ENCODE measurements at regions not wholly inside any gene's neighbourhood (a gene's known extent, or its start where the extent isn't known, plus 50 kb on each side); places are given as distances from the start of the nearest gene placed in this dataset.

DNA sequence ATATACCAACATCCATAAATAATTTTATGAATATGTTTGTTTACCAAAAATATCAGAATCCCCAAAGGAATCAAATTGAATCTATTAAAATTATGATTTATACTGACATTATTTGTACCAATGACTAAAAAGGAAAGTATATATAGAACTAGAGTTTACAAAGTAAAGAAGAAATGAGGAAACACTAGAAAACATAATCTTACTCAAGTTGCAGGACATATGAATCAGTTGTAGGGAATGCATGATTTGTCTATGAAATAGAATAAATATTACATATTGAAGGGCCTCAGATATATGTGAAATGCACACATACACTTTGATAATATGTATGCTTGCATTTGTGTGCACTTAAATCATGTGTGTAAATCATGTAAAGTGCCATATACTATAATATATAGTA, 1466.4 kb downstream of the EFNB2 start (continued):
- TF ChIP-seq EGR1 (IDR thresholded peaks at IDR 0.05; ENCODE audit: low read depth) (no peak), CEBPB (IDR thresholded peaks at IDR 0.05; ENCODE audit: low read depth) (no peak), ZNF274 (IDR thresholded peaks at IDR 0.05; ENCODE audit: low read depth, low read length) (no peak), EZH2 (IDR thresholded peaks at IDR 0.05) (no peak)
- TF ChIP-seq, protein P1, sequence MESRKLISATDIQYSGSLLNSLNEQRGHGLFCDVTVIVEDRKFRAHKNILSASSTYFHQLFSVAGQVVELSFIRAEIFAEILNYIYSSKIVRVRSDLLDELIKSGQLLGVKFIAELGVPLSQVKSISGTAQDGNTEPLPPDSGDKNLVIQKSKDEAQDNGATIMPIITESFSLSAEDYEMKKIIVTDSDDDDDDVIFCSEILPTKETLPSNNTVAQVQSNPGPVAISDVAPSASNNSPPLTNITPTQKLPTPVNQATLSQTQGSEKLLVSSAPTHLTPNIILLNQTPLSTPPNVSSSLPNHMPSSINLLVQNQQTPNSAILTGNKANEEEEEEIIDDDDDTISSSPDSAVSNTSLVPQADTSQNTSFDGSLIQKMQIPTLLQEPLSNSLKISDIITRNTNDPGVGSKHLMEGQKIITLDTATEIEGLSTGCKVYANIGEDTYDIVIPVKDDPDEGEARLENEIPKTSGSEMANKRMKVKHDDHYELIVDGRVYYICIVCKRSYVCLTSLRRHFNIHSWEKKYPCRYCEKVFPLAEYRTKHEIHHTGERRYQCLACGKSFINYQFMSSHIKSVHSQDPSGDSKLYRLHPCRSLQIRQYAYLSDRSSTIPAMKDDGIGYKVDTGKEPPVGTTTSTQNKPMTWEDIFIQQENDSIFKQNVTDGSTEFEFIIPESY (IDR thresholded peaks at IDR 0.05; ENCODE audit: extremely low read depth, insufficient replicate concordance, low read length), result no peak

DNA sequence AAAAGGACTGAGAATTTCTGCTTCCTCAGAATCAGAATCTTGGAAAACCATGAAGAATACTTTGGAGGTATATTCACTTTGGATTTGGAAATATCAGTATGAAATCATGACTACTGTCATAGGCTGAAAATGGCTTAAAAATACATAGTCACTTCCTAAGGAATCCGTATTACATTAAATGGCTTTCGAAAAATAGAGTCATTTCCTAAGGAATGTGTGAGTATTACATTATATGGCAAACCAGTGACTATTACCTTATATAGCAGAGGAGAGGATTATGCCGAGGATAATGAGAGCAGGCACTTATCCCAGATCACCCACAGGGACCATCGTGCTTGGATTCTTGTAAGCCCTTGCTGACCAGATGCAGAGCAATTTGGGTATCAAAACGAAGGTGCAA, 1471.8 kb downstream of the EFNB2 start:
- H3K9me2 ChIP-seq (ENCODE audit: insufficient read depth), result no peaks in the 10 kb centered on the region
- POLR2A ChIA-PET, result no interaction called here
- no peaks in the 10 kb centered on the region for H3K27me3 ChIP-seq (ENCODE audit: insufficient read depth, low read length)
- no peaks in the 10 kb centered on the region for H3K9me3 ChIP-seq (ENCODE audit: control insufficient read depth in 1 of 2, insufficient read depth in 1 of 2, low read depth in 1 of 2, low read length in 2 of 2)
- RAD21 ChIA-PET (ENCODE audit: low non-redundant PET in 1 of 2, low total read pairs in 2 of 2, uncharacterized antibody in 2 of 2, unreplicated experiment in 2 of 2), result no interaction called here
- H4K20me1 ChIP-seq (ENCODE audit: insufficient read depth), result no peaks in the 10 kb centered on the region
- no TSS peak for BruUV-seq (replicated peaks)
- no peak overlapping the region for H3K9ac ChIP-seq (ENCODE audit: low read length)
- DNase-seq (ENCODE audit: low read depth, low spot score), result no peak
- no peak overlapping the region for H3K4me2 ChIP-seq (ENCODE audit: low read length)
- H3K27ac ChIP-seq (ENCODE audit: low read depth, low read length), result no peak overlapping the region
- H3K36me3 ChIP-seq (ENCODE audit: control insufficient read depth in 1 of 2, insufficient read depth in 2 of 2, low read length in 2 of 2), result no peaks in the 10 kb centered on the region
- H2AFZ ChIP-seq (ENCODE audit: low read depth, low read length, poor library complexity, severe bottlenecking), result no peak overlapping the region
- no peak for ATAC-seq
- CTCF ChIA-PET, result no interaction called here
- H3K4me1 ChIP-seq (ENCODE audit: control insufficient read depth in 1 of 2, insufficient read depth in 2 of 2, low read length in 2 of 2), result no peaks in the 10 kb centered on the region
- no peaks in the 10 kb centered on the region for H3K79me2 ChIP-seq (ENCODE audit: insufficient read depth, low read length)
- H3K4me3 ChIP-seq (replicated peaks in 1 of 2; ENCODE audit: low read depth in 1 of 2, low read length in 2 of 2), result no peak overlapping the region
- intact Hi-C loops (cut with micrococcal nuclease), result no loop called here
- TF ChIP-seq EGR1 (IDR thresholded peaks at IDR 0.05; ENCODE audit: low read depth) (no peak), SP1 (IDR thresholded peaks at IDR 0.05; ENCODE audit: low read depth) (no peak), JUND (IDR thresholded peaks at IDR 0.05) (no peak), CEBPB (IDR thresholded peaks at IDR 0.05; ENCODE audit: low read depth) (no peak), EZH2 (IDR thresholded peaks at IDR 0.05) (no peak), EZH2phosphoT487 (IDR thresholded peaks at IDR 0.05; ENCODE audit: borderline replicate concordance) (no peak), FOSL1 (IDR thresholded peaks at IDR 0.05; ENCODE audit: low read depth) (no peak), SRF (IDR thresholded peaks at IDR 0.05; ENCODE audit: low read depth) (no peak), YY1 (IDR thresholded peaks at IDR 0.05; ENCODE audit: extremely low read depth, insufficient replicate concordance, low read depth, low read length) (no peak), POLR2AphosphoS5 (IDR thresholded peaks at IDR 0.05; ENCODE audit: low read depth, low read length) (no peak), ZNF274 (IDR thresholded peaks at IDR 0.05; ENCODE audit: low read depth, low read length) (no peak)
- TF ChIP-seq, protein P2, sequence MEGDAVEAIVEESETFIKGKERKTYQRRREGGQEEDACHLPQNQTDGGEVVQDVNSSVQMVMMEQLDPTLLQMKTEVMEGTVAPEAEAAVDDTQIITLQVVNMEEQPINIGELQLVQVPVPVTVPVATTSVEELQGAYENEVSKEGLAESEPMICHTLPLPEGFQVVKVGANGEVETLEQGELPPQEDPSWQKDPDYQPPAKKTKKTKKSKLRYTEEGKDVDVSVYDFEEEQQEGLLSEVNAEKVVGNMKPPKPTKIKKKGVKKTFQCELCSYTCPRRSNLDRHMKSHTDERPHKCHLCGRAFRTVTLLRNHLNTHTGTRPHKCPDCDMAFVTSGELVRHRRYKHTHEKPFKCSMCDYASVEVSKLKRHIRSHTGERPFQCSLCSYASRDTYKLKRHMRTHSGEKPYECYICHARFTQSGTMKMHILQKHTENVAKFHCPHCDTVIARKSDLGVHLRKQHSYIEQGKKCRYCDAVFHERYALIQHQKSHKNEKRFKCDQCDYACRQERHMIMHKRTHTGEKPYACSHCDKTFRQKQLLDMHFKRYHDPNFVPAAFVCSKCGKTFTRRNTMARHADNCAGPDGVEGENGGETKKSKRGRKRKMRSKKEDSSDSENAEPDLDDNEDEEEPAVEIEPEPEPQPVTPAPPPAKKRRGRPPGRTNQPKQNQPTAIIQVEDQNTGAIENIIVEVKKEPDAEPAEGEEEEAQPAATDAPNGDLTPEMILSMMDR (IDR thresholded peaks at IDR 0.05 in 2 of 3, conservative IDR thresholded peaks at IDR 0.05 in 1 of 3; ENCODE audit: borderline replicate concordance in 1 of 3, insufficient read depth in 1 of 3, low read depth in 2 of 3, low read length in 2 of 3), result no peak
- TF ChIP-seq, protein P1 (IDR thresholded peaks at IDR 0.05; ENCODE audit: extremely low read depth, insufficient replicate concordance, low read length), result no peak
- TF ChIP-seq, protein P3, sequence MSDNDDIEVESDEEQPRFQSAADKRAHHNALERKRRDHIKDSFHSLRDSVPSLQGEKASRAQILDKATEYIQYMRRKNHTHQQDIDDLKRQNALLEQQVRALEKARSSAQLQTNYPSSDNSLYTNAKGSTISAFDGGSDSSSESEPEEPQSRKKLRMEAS (IDR thresholded peaks at IDR 0.05), result no peak
- TF ChIP-seq, protein P4, sequence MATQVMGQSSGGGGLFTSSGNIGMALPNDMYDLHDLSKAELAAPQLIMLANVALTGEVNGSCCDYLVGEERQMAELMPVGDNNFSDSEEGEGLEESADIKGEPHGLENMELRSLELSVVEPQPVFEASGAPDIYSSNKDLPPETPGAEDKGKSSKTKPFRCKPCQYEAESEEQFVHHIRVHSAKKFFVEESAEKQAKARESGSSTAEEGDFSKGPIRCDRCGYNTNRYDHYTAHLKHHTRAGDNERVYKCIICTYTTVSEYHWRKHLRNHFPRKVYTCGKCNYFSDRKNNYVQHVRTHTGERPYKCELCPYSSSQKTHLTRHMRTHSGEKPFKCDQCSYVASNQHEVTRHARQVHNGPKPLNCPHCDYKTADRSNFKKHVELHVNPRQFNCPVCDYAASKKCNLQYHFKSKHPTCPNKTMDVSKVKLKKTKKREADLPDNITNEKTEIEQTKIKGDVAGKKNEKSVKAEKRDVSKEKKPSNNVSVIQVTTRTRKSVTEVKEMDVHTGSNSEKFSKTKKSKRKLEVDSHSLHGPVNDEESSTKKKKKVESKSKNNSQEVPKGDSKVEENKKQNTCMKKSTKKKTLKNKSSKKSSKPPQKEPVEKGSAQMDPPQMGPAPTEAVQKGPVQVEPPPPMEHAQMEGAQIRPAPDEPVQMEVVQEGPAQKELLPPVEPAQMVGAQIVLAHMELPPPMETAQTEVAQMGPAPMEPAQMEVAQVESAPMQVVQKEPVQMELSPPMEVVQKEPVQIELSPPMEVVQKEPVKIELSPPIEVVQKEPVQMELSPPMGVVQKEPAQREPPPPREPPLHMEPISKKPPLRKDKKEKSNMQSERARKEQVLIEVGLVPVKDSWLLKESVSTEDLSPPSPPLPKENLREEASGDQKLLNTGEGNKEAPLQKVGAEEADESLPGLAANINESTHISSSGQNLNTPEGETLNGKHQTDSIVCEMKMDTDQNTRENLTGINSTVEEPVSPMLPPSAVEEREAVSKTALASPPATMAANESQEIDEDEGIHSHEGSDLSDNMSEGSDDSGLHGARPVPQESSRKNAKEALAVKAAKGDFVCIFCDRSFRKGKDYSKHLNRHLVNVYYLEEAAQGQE (IDR thresholded peaks at IDR 0.05; ENCODE audit: low read depth), result no peak

All from HCT116 (cell line).